Caco-2 (cell line): ENCODE measurements at regions not wholly inside any gene's neighbourhood (a gene's known extent, or its start where the extent isn't known, plus 50 kb on each side); places are given as distances from the start of the nearest gene placed in this dataset.

Source experiments
- BruUV-seq: library from RNA; stranded (reverse); fragments of 400-500 nt; replicated peaks from 2 replicates; lab custom pipeline; 2021; lab: Mats Ljungman, UMichigan
- CTCF ChIA-PET: fragments of 300-600 bp; sonication (Branson Sonifier 250); formaldehyde crosslinking; loops from one replicate; lab custom pipeline; 2022; ENCODE audit warnings: antibody characterized with exemption; lab: Charles Lee
- POLR2A ChIA-PET: fragments of 300-600 bp; sonication (Branson Sonifier 250); formaldehyde crosslinking; loops from one replicate; lab custom pipeline; 2022; ENCODE audit warnings: antibody characterized with exemption; lab: Charles Lee
- DNase-seq, 2 experiments: peaks; one replicate each; pipeline versions ENCODE4 v3.0.0 to v3.0.0-alpha.2; 2020 to 2022
- H3K27me3 ChIP-seq: replicated peaks from 2 replicates; pipeline ENCODE4 v1.6.0; 2011; ENCODE audit warnings: low read length; ENCODE audit not compliant: control insufficient read depth, insufficient read depth
- H3K36me3 ChIP-seq: 2 replicates; pipeline ENCODE4 v1.5.1; 2011; ENCODE audit warnings: low read length; ENCODE audit not compliant: control insufficient read depth, insufficient read depth
- H3K4me1 ChIP-seq: fragments of 250-450 bp; sonication (Bioruptor Pico); 2 replicates; pipeline ENCODE4 v1.5.1; 2020; ENCODE audit warnings: mild to moderate bottlenecking
- H3K4me3 ChIP-seq: 2 replicates; pipeline ENCODE4 v1.5.1; 2011; ENCODE audit warnings: low read depth, mild to moderate bottlenecking, control low read depth, low read length
- H3K9me3 ChIP-seq: fragments of 250-450 bp; sonication (Bioruptor Pico); 2 replicates; pipeline ENCODE4 v1.5.1; 2020; ENCODE audit warnings: mild to moderate bottlenecking, moderate library complexity
- H3K27ac Mint-ChIP-seq: one replicate; pipeline ENCODE4 v1.8.0; 2022; ENCODE audit warnings: mixed read lengths; ENCODE audit not compliant: unreplicated experiment
- H3K27me3 Mint-ChIP-seq: one replicate; pipeline ENCODE4 v1.8.0; 2022; ENCODE audit warnings: mixed read lengths; ENCODE audit not compliant: insufficient read depth, unreplicated experiment
- H3K36me3 Mint-ChIP-seq: one replicate; pipeline ENCODE4 v1.8.0; 2022; ENCODE audit warnings: mild to moderate bottlenecking, mixed read lengths; ENCODE audit not compliant: insufficient read depth, unreplicated experiment
- H3K4me1 Mint-ChIP-seq: one replicate; pipeline ENCODE4 v1.8.0; 2022; ENCODE audit warnings: low read depth, mixed read lengths; ENCODE audit not compliant: unreplicated experiment
- H3K4me3 Mint-ChIP-seq: one replicate; pipeline ENCODE4 v1.8.0; 2022; ENCODE audit warnings: mild to moderate bottlenecking, moderate library complexity, mixed read lengths; ENCODE audit not compliant: unreplicated experiment
- H3K9me3 Mint-ChIP-seq: one replicate; pipeline ENCODE4 v1.8.0; 2022; ENCODE audit warnings: mixed read lengths; ENCODE audit not compliant: unreplicated experiment
- intact Hi-C: fragments of 100-400 bp; cut with micrococcal nuclease; formaldehyde crosslinking; loops from one replicate; pipeline ENCODE4 v1.10.0; 2022; ENCODE audit not compliant: unreplicated experiment
- TF ChIP-seq, protein P1 (sequence below), 2 experiments: fragments of 200-600 bp in 1 of 2; IDR thresholded peaks; 1 replicate in 1 of 2; 2 replicates in 1 of 2; pipeline versions ENCODE4 v1.5.1 to v1.8.0; 2011 to 2022; ENCODE audit warnings: antibody characterized with exemption in 1 of 2, control low read depth in 1 of 2, inconsistent platforms in 1 of 2, low read depth in 1 of 2, low read length in 1 of 2, mild to moderate bottlenecking in 1 of 2, moderate library complexity in 1 of 2; ENCODE audit not compliant: insufficient read depth in 1 of 2, severe bottlenecking in 1 of 2, unreplicated experiment in 1 of 2

DNA sequence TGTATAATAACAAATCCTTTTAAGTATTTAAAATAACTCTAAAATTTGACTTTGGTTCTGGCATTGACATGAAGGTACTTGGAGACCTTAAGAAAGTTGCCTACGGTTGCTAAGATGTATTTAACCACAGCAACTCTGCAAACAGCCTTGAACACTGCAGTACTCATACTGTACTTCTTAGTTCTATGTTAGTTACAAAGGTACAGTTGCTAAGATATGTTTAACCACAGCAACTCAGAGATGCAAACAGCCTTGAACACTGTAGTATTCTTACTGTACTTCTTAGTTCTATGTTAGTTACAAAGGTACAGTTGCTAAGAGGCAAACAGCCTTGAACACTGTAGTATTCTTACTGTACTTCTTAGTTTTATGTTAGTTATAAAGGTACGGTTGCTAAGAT is 268.3 kb upstream of the MIR17HG start:
- no peak overlapping the region for H3K4me3 Mint-ChIP-seq

DNA sequence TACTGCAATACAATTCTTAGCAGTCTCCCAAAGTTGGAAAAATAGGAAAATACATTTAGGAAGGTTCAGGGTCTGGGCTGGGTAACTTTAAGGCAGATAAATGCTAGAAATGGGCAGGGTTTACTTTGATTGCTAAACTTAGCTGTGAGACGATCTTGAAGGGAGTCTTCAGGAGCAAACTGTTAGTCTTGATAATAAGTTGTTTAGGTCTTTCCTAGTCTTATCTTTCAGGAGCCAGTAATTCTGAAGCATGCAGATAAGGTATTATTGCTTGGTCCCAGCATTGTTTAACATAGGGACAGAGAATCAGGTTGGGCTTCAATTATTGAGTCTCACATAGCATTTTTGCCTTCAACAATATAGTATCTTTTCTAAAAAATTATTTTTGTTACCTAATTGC is 262.4 kb upstream of the MIR17HG start:
- Histone ChIP-seq H3K9me3 (no peaks in the 10 kb centered on the region), H3K36me3 (no peaks in the 10 kb centered on the region), H3K27me3 (no peaks in the 10 kb centered on the region), H3K4me3 (no peak overlapping the region), H3K4me1 (peaks cover 10% of the 10 kb centered on the region)
- Mint-ChIP-seq H3K27ac (no peak overlapping the region), H3K36me3 (no peaks in the 10 kb centered on the region), H3K4me3 (no peak overlapping the region), H3K27me3 (no peaks in the 10 kb centered on the region), H3K4me1 (peaks cover 29% of the 10 kb centered on the region), H3K9me3 (no peaks in the 10 kb centered on the region)
- ChIA-PET CTCF (no interaction called here), POLR2A (interaction anchor here (0.5 kb wide), 1 partner anchor 61 kb away, joined by 4 read pairs; no protein-coding TSS in a partner anchor)
- no peak for DNase-seq
- intact Hi-C loops, result no loop called here
- TF ChIP-seq, protein P1, sequence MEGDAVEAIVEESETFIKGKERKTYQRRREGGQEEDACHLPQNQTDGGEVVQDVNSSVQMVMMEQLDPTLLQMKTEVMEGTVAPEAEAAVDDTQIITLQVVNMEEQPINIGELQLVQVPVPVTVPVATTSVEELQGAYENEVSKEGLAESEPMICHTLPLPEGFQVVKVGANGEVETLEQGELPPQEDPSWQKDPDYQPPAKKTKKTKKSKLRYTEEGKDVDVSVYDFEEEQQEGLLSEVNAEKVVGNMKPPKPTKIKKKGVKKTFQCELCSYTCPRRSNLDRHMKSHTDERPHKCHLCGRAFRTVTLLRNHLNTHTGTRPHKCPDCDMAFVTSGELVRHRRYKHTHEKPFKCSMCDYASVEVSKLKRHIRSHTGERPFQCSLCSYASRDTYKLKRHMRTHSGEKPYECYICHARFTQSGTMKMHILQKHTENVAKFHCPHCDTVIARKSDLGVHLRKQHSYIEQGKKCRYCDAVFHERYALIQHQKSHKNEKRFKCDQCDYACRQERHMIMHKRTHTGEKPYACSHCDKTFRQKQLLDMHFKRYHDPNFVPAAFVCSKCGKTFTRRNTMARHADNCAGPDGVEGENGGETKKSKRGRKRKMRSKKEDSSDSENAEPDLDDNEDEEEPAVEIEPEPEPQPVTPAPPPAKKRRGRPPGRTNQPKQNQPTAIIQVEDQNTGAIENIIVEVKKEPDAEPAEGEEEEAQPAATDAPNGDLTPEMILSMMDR (IDR thresholded peaks at IDR 0.05; ENCODE audit: insufficient read depth in 1 of 2, low read depth in 1 of 2, low read length in 1 of 2, severe bottlenecking in 1 of 2, unreplicated experiment in 1 of 2), result no peak
- no TSS peak for BruUV-seq

More for the DNA sequence above, 268.3 kb upstream of the MIR17HG start:
- CTCF ChIA-PET, result no interaction called here
- Mint-ChIP-seq H3K27ac (no peak overlapping the region), H3K9me3 (no peaks in the 10 kb centered on the region), H3K27me3 (no peaks in the 10 kb centered on the region), H3K4me1 (peaks cover 13% of the 10 kb centered on the region), H3K36me3 (no peaks in the 10 kb centered on the region)
- no TSS peak for BruUV-seq
- Histone ChIP-seq H3K9me3 (no peaks in the 10 kb centered on the region), H3K4me1 (peaks cover 8% of the 10 kb centered on the region; the same call in 1 of the 2 replicates), H3K4me3 (no peak overlapping the region), H3K27me3 (no peaks in the 10 kb centered on the region), H3K36me3 (no peaks in the 10 kb centered on the region)
- no peak for DNase-seq
- intact Hi-C loops, result loop anchor here (2.0 kb wide), 1 partner anchor 56 kb away; no protein-coding TSS in a partner anchor
- TF ChIP-seq, protein P1 (IDR thresholded peaks at IDR 0.05; ENCODE audit: insufficient read depth in 1 of 2, low read depth in 1 of 2, low read length in 1 of 2, severe bottlenecking in 1 of 2, unreplicated experiment in 1 of 2), result no peak
- POLR2A ChIA-PET, result no interaction called here

DNA sequence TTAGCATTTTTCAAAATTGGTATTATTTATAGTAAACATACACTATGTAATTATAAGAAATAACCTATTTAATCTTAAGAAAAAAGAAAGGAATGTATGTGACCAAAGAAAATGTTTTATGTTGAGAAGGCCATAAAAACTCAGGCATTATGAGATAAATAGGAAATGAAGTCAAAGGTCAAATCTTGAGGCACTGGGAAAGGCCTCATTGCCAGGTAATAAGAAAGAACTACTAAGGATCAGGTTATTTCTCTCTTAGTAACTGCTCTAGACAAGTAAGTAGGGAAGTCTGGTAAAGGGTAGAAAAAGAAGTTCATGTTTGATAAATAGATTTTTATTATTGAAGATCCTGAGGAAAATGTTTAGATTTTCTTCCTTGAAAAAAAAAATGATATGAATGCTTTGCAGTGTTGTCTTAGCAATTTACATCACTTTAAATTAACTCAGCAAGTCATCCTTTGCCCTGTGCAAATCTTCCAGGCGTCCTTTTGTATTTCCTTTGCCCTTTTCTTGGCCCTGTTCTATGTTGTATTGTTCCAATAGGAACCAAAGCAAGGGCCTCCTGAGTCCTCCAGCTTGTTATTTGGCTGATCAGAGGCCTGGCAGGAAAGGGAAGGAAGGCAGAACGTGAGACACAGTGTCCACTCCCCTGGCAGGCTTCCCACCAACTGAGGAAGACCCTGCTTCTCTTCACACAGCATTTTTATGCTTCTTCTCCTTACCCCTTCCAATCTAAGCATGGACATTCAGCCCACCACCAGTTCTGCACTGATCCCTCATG is 260.4 kb upstream of the MIR17HG start:
- ChIA-PET CTCF (no interaction called here), POLR2A (no interaction called here)
- H3K27me3 Mint-ChIP-seq, result no peaks in the 10 kb centered on the region
- intact Hi-C loops, result no loop called here
- TF ChIP-seq, protein P1 (IDR thresholded peaks at IDR 0.05; ENCODE audit: insufficient read depth in 1 of 2, low read depth in 1 of 2, low read length in 1 of 2, severe bottlenecking in 1 of 2, unreplicated experiment in 1 of 2), result no peak
- no peaks in the 10 kb centered on the region for H3K27me3 ChIP-seq
- BruUV-seq, result no TSS peak
- DNase-seq, result no peak
- no peaks in the 10 kb centered on the region for H3K9me3 ChIP-seq
- H3K4me3 ChIP-seq, result no peak overlapping the region
- no peaks in the 10 kb centered on the region for H3K36me3 Mint-ChIP-seq
- H3K9me3 Mint-ChIP-seq, result no peaks in the 10 kb centered on the region
- no peaks in the 10 kb centered on the region for H3K36me3 ChIP-seq
- peaks cover 10% of the 10 kb centered on the region for H3K4me1 ChIP-seq
- no peak overlapping the region for H3K4me3 Mint-ChIP-seq
- H3K4me1 Mint-ChIP-seq, result peaks cover 22% of the 10 kb centered on the region
- H3K27ac Mint-ChIP-seq, result no peak overlapping the region
